WERI-Rb-1 (cell line): ENCODE measurements at regions not wholly inside any gene's neighbourhood (a gene's known extent, or its start where the extent isn't known, plus 50 kb on each side); places are given as distances from the start of the nearest gene placed in this dataset.

ENCODE experiments used
- DNase-seq: peaks from one replicate; pipeline ENCODE4 v3.0.0-alpha.2; 2020
- H3K27ac ChIP-seq: fragments of 250-450 bp; sonication (Bioruptor Pico); 2 replicates; pipeline ENCODE4 v1.5.1; 2020; ENCODE audit warnings: mild to moderate bottlenecking, moderate library complexity
- H3K27me3 ChIP-seq: fragments of 250-450 bp; sonication (Bioruptor Pico); 2 replicates; pipeline ENCODE4 v1.5.1; 2021; ENCODE audit warnings: mild to moderate bottlenecking, low read depth, moderate library complexity; ENCODE audit not compliant: insufficient read depth, severe bottlenecking
- H3K36me3 ChIP-seq: fragments of 250-450 bp; sonication (Bioruptor Pico); 2 replicates; pipeline ENCODE4 v1.5.1; 2020; ENCODE audit warnings: mild to moderate bottlenecking, moderate library complexity
- H3K4me3 ChIP-seq: 2 replicates; pipeline ENCODE4 v1.5.1; 2011; ENCODE audit warnings: low read depth, mild to moderate bottlenecking, control low read depth, low read length
- H3K9me3 ChIP-seq: fragments of 250-450 bp; sonication (Bioruptor Pico); 2 replicates; pipeline ENCODE4 v1.5.1; 2021; ENCODE audit warnings: mild to moderate bottlenecking, moderate library complexity; ENCODE audit not compliant: severe bottlenecking
- TF ChIP-seq, protein P1 (sequence below): IDR thresholded peaks from 2 replicates; pipeline ENCODE4 v1.5.1; 2011; ENCODE audit warnings: low read depth, mild to moderate bottlenecking, control low read depth, inconsistent platforms, low read length

DNA sequence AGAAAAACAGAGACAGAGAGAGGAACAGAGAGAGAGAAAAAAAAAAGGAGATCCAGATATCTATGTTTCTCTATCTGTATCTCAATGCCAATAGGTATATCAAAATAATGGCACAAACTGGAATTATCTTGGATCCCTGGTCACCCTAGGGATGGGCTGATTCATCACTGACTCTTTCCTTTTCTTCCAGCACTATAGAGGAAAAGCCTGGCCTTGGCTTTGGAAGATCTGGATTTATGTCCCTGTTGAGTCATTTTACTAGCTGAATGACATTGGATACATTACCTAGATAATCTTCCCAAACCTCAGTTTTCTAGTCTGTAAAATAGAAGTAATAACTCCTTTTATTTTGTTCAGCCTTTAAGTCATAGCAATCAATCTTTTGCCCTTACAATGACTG, 152.8 kb upstream of the GDF10 start:
- Histone ChIP-seq H3K27ac (no peak overlapping the region), H3K4me3 (no peak overlapping the region), H3K9me3 (no peaks in the 10 kb centered on the region), H3K27me3 (no peaks in the 10 kb centered on the region), H3K36me3 (no peaks in the 10 kb centered on the region)
- TF ChIP-seq, protein P1, sequence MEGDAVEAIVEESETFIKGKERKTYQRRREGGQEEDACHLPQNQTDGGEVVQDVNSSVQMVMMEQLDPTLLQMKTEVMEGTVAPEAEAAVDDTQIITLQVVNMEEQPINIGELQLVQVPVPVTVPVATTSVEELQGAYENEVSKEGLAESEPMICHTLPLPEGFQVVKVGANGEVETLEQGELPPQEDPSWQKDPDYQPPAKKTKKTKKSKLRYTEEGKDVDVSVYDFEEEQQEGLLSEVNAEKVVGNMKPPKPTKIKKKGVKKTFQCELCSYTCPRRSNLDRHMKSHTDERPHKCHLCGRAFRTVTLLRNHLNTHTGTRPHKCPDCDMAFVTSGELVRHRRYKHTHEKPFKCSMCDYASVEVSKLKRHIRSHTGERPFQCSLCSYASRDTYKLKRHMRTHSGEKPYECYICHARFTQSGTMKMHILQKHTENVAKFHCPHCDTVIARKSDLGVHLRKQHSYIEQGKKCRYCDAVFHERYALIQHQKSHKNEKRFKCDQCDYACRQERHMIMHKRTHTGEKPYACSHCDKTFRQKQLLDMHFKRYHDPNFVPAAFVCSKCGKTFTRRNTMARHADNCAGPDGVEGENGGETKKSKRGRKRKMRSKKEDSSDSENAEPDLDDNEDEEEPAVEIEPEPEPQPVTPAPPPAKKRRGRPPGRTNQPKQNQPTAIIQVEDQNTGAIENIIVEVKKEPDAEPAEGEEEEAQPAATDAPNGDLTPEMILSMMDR, result no peak
- DNase-seq, result no peak

DNA sequence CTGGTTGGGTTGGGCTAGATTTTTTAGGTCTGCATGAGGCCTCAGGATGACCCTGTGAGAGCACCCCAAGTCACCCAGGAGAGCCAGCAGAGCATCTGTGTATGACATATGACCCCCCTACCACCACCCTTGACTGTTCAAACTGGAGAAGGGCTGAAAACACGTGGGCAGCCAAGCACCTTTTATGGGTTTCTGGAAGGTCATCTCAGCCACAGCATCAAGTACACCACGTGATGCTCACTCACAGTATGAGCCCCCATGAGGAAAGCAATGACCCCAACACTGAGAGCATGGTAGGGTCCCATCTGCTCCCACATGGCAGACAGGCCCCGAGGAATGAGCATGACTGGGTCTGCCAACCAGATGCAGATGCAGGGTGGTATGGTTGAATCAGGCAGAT, 149.4 kb upstream of the GDF10 start:
- no peak overlapping the region for H3K4me3 ChIP-seq
- no peaks in the 10 kb centered on the region for H3K27me3 ChIP-seq
- no peak for DNase-seq

GRCh38 chr10:47151920-47152319, 148.1 kb upstream of the GDF10 start:
- peaks cover 13% of the 10 kb centered on the region for H3K9me3 ChIP-seq
- TF ChIP-seq, protein P1, result no peak

More for the DNA sequence above, 149.4 kb upstream of the GDF10 start:
- TF ChIP-seq, protein P1, result no peak
- Histone ChIP-seq H3K9me3 (peaks cover 8% of the 10 kb centered on the region), H3K36me3 (no peaks in the 10 kb centered on the region), H3K27ac (no peak overlapping the region)

GRCh38 chr10:47152861-47153349, 147.1 kb upstream of the GDF10 start:
- H3K4me3 ChIP-seq, result no peak overlapping the region
- DNase-seq, result no peak
- H3K36me3 ChIP-seq, result no peaks in the 10 kb centered on the region
- TF ChIP-seq, protein P1, result no peak
- no peak overlapping the region for H3K27ac ChIP-seq
- no peaks in the 10 kb centered on the region for H3K27me3 ChIP-seq
- H3K9me3 ChIP-seq, result peaks cover 13% of the 10 kb centered on the region

More at GRCh38 chr10:47151920-47152319, 148.1 kb upstream of the GDF10 start:
- Histone ChIP-seq H3K36me3 (no peaks in the 10 kb centered on the region), H3K4me3 (no peak overlapping the region), H3K27ac (no peak overlapping the region), H3K27me3 (no peaks in the 10 kb centered on the region)
- DNase-seq, result no peak

GRCh38 chr10:47154762-47155161, 145.2 kb upstream of the GDF10 start:
- no peak overlapping the region for H3K4me3 ChIP-seq
- H3K27me3 ChIP-seq, result no peaks in the 10 kb centered on the region
- H3K27ac ChIP-seq, result no peak overlapping the region
- no peak for DNase-seq
- TF ChIP-seq, protein P1, result no peak
- H3K36me3 ChIP-seq, result no peaks in the 10 kb centered on the region
- peaks cover 13% of the 10 kb centered on the region for H3K9me3 ChIP-seq

- no peaks in the 10 kb centered on the region for H3K27me3 ChIP-seq
- no peak overlapping the region for H3K27ac ChIP-seq
- no peak for DNase-seq
- no peak overlapping the region for H3K4me3 ChIP-seq
- H3K9me3 ChIP-seq, result peaks cover 13% of the 10 kb centered on the region
- TF ChIP-seq, protein P1, result no peak
- no peaks in the 10 kb centered on the region for H3K36me3 ChIP-seq
Measured at GRCh38 chr10:47156873-47157272, 143.1 kb upstream of the GDF10 start.
